HG03196 (cell line): ENCODE measurements at regions not wholly inside any gene's neighbourhood (a gene's known extent, or its start where the extent isn't known, plus 50 kb on each side); places are given as distances from the start of the nearest gene placed in this dataset.
"Not testable (repeated sequence)": the region's sequence is repeated elsewhere in the genome, so short reads cannot be mapped to it uniquely, and the experiment has no call there.

Source experiments
- ATAC-seq: cut with Tn5 transposase; IDR thresholded peaks from one replicate; pipeline ENCODE4 v1.9.1; 2021; ENCODE audit not compliant: unreplicated experiment

DNA sequence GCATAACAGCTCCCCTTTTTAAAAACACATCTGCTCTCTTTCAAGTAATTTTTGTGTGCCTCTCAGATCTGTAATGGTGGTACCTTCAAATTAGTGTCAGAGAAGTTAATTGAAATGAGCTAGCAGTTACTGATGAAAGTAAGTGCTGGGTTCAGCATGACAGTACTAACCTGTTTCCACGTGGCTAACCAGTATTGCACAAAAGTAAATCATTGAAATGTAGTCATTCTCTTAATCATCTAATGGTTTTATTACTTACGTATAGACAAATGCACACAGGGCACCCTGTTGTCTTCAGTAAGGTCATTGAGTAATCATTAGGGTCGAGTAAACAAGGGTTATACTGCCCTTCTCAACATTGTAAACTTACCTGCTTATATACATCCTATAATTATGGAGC, 157.8 kb upstream of the PRR16 start:
- ATAC-seq: no peak

DNA sequence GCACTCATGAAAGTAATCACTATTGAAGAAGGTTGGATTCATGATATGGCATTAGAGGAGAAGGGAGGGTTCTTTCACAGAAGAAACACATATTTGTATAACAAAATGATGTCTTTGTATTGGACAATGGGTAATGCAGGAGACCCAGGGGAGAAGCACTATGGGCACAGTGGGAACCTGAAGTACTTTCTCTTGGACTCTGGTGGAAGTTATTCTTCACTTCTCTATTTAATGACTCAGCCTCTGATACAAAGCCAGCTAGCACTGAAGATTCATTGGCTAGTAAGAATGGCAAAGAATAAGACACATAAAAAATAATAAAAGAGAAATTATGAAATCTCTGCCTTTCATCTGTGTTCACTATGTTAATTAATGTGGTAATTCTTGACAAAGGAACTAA, 149.9 kb upstream of the PRR16 start:
- ATAC-seq: no peak

DNA sequence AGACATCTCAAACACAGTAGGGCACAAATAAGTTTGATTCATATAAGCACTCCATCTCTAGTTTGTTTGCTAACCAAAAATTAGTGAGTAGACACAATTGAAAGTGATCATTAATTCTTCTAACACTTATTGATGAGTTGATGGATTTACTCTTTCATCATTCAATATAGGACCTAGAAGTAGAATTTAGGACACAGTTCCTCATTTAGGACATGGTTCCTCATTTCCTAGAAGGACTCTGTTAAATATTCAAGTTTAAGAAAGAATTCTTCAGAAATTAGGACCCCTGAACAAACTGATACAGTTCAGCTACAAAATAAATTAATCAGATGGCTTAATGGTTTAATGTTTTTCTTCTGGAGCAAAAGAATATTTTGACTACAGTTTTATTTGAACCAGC, 143.5 kb upstream of the PRR16 start:
- no peak for ATAC-seq

DNA sequence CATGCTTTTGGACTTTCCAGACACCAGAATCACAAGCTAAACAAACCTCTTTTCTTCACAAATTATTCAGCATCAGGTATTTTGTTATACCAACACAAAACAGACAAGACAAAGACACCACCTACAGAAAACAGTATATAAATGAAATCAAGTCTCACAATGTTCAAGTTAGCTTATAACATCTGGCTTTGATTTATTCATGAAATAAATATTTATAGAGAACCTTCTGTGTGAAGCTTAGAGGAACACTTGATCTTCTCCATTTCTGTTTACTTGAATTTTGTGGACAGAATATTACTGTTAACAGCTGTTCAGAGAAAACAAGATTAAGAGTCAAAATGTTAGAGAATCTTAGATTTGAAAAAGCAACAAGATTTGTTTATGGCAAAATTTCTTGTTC, 137.4 kb upstream of the PRR16 start:
- ATAC-seq: no peak

DNA sequence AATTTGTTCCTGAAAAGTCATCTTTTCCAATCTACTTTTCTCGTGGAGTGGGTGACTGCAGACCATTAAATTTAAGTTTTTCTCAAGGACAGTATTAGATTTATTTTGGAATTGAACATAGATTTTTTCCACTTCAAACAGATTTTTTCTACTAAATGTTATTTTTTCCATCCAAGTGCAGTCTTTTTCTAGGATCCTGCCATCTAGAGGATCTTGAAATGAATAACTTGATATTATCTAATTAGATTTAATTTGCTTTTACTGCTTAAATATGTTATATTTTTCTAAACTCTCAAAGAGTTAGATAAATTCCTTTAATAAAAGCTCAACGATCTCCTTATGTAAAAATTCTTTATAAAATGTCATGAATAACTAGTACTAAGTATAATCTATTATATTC, 136.9 kb upstream of the PRR16 start:
- ATAC-seq: no peak

DNA sequence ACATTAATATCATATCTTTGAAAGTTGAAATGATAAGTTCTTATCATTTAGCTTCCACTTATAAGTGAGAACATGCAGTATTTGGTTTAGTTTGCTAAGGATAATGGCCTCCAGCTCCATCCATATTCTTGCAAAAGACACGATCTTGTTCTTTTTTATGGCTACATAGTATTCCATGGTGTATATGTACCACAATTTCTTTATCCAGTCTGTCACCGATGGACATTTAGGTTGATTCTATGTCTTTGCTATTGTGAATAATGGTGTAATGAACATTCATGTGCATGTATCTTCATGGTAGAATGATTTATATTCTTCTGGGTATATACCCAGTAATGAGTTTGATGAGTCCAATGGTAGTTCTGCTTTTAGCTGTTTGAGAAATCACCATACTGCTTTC, 135.0 kb upstream of the PRR16 start:
- no peak for ATAC-seq

DNA sequence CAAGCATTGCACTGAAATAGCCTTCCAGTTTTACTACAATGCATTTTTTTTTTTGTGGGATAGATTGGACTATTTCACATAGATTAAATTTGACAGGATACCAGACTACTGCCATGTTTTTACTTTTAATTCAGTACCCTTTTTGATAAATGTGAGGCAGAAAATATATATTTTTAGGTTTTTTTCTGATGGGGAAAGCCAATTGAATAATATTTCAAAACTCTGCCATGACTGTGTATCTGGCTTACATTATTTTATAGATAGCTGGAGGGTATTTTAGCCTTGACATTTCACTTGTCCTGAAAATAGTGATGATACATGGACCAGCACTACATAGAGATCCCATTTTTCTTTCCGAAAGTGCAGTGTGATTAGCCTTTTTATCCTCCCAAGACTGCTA, 133.5 kb upstream of the PRR16 start:
- no peak for ATAC-seq

DNA sequence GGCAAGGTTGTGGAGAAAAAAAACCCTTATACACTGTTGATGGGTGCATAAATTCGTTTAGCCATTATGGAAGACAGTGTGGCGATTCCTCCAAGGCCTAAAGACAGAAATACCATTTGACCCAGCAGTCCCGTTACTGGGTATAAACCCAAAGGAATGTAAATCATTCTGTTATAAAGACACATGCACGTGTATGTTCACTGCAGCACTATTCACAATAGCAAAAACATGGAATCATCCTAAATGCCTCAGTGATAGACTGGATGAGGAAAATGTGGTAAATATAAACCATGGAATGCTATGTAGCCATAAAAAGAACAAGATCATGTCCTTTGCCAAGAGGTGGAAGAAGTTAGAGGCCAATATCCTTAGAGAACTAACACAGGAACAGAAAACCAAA, 119.9 kb upstream of the PRR16 start:
- no peak for ATAC-seq

DNA sequence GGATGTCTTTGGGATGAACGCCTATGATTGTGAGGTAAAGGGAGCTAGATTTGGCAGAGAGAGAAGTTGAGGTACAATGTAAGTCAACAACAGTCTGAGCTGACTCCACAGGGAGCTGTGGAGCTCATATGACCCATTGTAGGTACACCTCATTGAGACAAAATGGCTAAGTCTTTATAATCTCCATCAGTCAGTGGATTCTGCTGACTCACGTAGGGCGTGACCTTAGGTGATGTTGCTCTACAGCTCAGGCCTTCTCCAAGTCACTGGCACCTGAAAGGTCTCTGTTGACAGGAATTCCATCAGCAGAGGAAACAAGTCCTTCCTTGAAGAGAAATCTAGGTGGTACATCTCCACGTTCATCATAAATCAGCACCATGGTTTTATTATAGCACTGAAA, 118.2 kb upstream of the PRR16 start:
- no peak for ATAC-seq

DNA sequence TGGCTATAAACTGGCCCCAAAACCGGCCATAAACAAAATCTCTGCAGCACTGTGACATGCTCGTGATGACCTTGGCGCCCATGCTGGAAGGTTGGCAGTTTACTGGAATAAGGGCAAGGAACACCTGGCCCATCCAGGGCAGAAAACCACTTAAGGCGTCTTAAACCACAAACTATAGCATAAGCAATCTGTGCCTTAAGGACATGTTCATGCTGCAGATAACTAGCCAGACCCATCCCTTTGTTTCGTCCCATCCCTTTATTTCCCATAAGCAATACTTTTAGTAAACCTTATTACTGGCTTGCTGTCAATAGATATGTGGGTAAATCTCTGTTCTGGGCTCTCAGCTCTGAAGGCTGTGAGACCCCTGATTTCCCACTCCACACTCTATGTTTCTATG, 113.0 kb upstream of the PRR16 start:
- not testable (repeated sequence) for ATAC-seq

DNA sequence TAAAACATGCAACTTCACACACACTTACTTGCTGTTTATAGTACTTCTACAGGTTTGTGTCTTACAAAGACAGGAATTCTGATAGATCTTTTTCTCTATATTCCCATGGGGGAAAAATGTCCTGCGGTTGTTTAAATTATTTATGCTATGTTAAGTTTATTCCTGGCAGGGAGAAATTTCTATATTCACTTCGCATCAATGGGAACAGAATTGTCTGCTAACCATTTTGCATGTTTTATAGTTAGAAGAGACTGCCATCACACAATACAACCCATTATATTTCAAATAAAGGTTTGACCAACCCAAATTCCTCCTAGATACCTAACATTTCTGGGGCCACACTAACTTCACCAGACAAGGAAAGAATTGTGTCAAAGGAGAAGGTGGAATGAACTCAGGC, 110.0 kb upstream of the PRR16 start:
- ATAC-seq: no peak

DNA sequence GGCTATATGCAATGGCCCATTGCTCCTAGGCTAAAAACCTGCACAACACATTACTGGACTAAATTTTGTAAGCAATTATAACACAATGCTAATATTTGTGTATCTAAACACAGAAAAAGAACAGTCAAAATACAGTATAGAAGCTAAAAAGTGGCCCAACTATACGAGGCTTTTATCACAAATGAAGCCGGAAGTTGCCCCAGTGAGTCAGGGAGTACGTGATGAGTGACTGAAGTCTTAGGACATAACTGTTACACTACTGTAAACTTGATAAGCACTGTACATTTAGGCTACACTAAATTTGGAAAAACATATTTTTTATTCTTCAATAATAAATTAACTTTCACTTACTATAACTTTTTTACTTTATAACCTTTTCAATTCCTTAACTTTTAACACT, 105.2 kb upstream of the PRR16 start:
- no peak for ATAC-seq

DNA sequence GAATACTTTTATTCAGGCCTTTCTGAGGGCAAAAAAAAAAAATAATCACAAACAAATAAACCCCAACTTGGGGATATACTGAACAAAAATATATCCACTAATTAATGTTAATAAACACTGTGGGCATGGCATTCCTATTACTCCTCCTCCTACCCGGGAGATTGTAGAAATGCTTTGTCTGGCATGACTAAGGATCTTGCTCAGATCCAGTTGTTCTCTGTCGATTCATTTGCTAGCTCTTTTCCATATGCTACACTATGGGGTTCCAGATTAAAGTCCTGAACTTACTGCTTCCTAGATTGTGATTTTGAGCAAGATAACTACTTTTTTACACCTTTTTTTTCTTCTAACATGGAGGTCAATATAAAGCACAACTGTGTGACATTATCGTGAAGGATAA, 102.2 kb upstream of the PRR16 start:
- ATAC-seq: no peak

DNA sequence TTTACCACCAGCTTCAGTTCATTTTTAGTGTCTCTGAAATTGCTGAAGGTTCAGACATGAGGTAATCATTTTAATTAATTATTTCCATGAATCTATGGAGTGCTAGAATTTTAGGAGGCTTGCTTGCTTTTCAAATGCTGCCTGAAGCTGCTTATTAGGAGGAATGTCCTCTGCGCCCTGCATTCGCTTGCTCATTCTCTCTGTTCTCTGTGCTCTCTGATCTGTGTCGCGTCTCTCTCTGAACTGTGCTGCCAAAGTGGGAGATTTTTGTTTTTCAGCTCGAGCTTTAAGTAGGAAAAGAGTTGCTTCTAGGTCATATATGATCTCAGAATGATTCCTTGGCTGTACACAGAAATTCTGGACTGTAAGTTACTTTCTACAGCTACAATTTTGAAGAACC, 101.7 kb upstream of the PRR16 start:
- ATAC-seq: no peak

DNA sequence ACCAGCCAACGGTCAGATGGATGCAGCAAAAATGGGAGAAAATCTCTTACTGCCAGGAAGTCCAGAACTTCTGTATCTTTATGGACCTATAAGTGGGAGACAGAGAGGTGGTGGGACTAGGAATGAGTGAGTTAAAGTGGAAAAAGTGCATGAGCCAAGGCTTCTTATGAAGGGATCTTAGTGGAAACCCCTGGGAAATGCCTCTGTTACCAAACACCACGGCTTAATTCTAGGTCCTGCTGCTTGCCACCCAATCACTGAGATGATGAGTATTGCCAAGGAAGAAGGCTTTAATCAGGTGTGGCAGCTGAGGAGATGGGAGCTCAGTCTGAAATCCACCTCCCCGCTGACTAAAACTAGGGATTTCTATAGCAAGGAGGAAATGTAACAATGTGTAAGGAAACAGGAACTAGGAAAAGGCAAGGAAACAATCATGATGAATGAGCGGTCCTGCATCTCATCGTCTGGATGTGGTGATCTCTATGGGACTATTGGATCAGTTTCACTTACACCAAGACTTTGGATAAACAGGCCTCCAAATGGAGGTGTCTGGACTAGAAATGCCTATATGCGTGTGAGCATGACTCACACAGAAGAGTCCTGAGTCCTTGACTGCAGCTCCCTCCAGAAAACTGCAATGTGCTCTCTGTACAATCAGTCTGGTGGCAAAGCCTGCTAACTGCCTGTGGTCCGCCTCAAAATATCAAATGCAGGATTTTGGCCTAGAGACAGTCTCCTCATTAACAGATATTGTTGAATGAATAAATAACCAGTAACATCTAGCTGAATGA, 98.2 kb upstream of the PRR16 start:
- ATAC-seq: no peak

DNA sequence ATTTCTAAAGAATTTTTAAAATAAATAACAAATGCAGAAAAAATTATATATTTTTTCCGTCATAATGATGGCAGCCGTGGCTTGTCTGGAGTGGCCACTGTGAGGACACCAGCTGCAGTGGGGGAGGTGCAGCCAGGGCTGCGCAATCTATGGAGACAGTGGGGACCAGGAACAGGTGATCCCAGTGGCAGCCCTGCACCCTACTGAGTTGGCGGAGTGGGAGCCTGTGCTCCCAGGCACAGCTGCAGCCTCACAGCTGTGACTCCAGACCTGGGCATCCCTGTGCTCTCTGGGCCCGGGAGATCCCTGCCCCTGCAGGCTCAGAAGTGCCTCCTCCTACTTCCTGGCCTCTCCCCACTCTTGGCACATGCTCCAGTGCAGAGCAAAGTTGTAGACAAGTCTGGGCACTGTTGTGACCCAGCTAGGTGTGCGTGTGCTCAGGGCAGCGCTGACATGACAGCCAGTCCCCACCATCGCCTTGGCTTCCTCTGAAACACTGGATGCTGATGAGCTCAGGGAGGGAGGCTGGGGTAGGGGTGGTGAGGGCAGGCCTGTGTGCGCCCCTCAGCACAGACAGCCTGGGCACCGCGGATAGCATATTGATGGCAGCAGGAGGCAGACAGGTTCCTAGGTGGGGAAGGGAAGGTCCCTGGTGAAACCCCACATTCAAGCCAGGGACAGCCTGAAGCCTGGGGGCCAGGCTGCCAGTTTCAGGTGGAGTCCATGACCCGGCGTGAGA, 96.0 kb upstream of the PRR16 start:
- no peak for ATAC-seq

DNA sequence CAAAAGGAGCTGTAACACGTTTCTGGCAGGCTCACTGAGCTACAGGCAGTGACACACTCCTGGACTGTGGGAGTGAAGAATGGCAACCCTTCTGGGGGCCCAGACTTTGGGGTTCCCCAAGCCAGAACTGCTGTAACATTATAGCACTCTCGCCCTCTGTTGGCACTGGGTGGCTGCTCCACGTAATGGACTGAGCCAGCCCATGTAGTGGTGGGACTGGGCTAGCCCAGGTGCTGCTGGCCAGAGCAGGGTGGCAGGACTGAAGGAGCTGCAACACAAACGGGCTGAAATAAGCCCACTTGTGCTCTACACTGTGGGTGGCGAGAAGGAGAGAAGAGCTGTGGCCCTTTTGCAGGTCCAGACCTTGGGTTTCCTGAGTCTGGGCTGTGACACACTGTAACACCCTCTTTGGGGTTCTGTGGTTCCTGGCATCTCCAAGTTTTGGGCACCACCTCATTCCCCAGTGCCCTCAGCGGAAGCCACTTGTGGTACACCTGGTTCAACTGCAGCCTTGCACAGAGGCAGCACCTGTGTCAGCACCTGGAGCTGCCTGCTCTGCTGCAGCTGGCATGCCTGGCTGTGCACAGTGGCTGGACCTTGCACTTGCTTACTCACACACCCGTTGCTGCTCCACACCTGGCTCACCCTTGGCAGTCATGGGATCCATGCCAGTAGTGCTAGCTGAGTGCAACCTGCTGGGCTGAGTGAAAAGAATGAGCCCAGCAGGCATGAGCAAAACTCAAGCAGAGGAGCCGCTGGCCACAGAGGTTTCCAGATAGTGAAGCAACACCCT, 95.0 kb upstream of the PRR16 start:
- ATAC-seq: no peak

DNA sequence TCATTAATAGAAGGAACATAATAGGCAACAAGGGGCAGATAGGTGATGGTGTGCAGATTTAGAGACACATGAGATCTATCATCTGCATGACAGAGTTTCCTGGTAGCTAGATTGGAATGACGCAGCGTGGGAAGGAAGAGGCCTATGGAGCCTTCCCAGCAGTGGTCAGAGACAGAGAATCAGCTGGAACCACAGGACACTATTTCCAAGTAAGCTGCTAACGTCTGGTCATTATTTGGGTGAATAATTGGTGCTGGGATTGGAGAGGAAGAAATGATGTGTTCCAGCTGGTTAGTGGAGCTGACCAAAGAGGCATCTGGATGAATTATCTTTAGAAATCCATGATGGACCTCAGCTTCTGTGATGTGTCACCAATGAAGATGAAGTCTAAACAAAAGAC, 91.2 kb upstream of the PRR16 start:
- no peak for ATAC-seq

DNA sequence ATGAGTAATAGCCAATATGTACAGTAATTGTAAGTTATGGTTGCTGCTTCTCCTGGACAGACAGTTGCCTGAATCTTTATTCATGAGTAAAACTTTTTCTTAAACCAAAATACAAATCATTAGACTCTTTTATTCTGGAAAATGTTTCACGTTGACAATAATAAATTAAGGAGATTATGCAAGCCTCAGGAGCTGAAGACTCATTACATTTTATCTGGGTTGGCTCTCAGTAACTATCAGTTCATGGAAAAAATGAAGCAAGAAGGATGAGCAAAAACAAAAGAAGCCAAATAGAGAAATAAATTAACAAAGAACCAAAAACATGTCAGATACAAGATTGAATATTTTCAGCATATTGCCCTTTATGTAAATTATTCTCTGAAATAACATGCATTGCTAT, 88.9 kb upstream of the PRR16 start:
- no peak for ATAC-seq

DNA sequence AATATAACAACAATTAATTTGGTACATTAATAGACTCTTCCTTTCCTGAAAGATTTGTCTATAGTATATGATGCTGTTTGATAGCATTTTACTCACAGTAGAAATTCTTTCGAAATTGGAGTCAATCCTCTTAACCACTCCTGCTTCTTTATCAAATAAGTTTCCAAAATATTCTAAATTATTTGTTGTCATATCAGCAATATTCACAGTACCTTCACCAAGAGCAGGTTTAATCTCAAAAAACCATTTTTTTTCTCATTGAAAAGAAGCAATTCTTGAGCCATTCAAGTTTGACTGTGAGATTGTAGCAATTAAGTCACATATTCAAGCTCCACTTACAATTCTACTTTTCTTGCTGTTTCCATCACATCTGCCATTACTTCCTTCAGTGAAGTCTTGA, 83.5 kb upstream of the PRR16 start:
- no peak for ATAC-seq

DNA sequence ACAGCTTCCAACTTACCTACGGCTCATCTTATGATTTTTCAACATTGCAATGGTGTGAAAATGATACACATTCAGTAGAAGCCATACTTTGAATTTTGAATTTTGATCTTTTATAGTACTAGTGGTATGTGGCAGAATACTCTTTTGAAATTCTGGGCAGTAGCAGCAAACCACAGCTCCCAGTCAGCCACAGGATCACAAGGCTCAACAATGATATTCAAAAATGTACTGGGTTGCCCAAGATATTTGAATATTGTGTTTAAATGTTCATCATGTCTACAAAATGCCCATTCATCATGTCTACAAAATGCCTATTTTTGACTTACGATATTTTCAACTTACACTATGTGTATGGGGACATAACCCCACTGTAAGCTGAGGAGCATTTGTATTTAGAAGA, 81.3 kb upstream of the PRR16 start:
- no peak for ATAC-seq

DNA sequence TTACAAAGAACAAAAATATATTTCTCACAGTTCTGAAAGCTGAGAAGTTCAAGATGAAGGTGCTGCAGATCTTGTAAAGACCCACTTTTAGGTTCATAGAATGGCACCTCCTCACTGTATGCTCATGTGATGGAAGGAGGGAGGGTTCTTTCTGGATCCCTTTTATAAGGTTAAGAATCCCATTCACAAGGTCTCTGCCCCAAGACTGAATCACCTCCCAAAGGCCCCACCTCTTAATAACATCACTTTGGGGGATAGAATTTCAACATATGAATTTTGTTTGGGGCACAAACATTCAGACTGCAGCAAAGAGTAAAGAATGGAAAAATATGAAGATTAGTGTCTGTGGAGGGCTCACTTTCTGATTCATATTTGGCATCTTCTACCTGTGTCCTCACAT, 77.1 kb upstream of the PRR16 start:
- ATAC-seq: no peak
